PC-3 (cell line): ENCODE measurements at regions not wholly inside any gene's neighbourhood (a gene's known extent, or its start where the extent isn't known, plus 50 kb on each side); places are given as distances from the start of the nearest gene placed in this dataset.
A peak's percentile ranks its signal among the peaks of the same experiment; 100 is the strongest.

Experiments used
- ATAC-seq: fragments of 200-7000 bp; cut with Tn5 transposase; 2 replicates; pipeline ENCODE4 v1.9.1; 2020; ENCODE audit warnings: mild to moderate bottlenecking, moderate library complexity
- BruUV-seq: library from RNA; stranded (reverse); fragments of 400-500 nt; replicated peaks from 2 replicates; lab custom pipeline; 2021; lab: Mats Ljungman, UMichigan
- CTCF ChIA-PET: fragments of 300-600 bp; sonication (Branson Sonifier 250); formaldehyde crosslinking; loops from one replicate; lab custom pipeline; 2022; ENCODE audit warnings: antibody characterized with exemption; lab: Charles Lee
- POLR2A ChIA-PET: fragments of 300-600 bp; sonication (Branson Sonifier 250); formaldehyde crosslinking; loops from one replicate; lab custom pipeline; 2022; ENCODE audit warnings: antibody characterized with exemption; ENCODE audit not compliant: unreplicated experiment; lab: Charles Lee
- DNase-seq: peaks from one replicate; pipeline ENCODE4 v3.0.0-alpha.2; 2015
- H2AFZ ChIP-seq: fragments of 300-600 bp; sonication (generic); 2 replicates; pipeline ENCODE4 v1.6.0; 2016; ENCODE audit warnings: antibody characterized with exemption, low read length
- H3F3A ChIP-seq: fragments of 300-600 bp; sonication (generic); one replicate; pipeline ENCODE4 v1.6.0; 2017; ENCODE audit warnings: antibody characterized with exemption, low read length, control low read depth, mild to moderate bottlenecking; ENCODE audit not compliant: unreplicated experiment
- H3K27ac ChIP-seq: fragments of 300-600 bp; sonication (generic); 2 replicates; pipeline ENCODE4 v1.5.1; 2016; ENCODE audit warnings: mild to moderate bottlenecking, low read length
- H3K27me3 ChIP-seq: fragments of 300-600 bp; sonication (generic); 2 replicates; pipeline ENCODE4 v1.6.1; 2016; ENCODE audit warnings: low read length, mixed read lengths
- H3K36me3 ChIP-seq: fragments of 300-600 bp; sonication (generic); 2 replicates; pipeline ENCODE4 v1.6.1; 2016; ENCODE audit warnings: low read depth, mixed run types, low read length, mixed read lengths
- H3K4me1 ChIP-seq: fragments of 300-600 bp; sonication (generic); 2 replicates; pipeline ENCODE4 v1.5.1; 2016; ENCODE audit warnings: low read length; ENCODE audit not compliant: insufficient read depth
- H3K4me2 ChIP-seq: fragments of 300-600 bp; sonication (generic); 2 replicates; pipeline ENCODE4 v1.6.0; 2016; ENCODE audit warnings: low read length
- H3K4me3 ChIP-seq: fragments of 300-600 bp; sonication (generic); 2 replicates; pipeline ENCODE4 v1.5.1; 2016; ENCODE audit warnings: mild to moderate bottlenecking, low read length, mixed read lengths
- H3K79me2 ChIP-seq: fragments of 300-600 bp; sonication (generic); 2 replicates; pipeline ENCODE4 v1.6.1; 2017; ENCODE audit warnings: low read length, mixed read lengths
- H3K9ac ChIP-seq: fragments of 300-600 bp; sonication (generic); 2 replicates; pipeline ENCODE4 v1.6.0; 2016; ENCODE audit warnings: mild to moderate bottlenecking, low read length
- H3K9me2 ChIP-seq: fragments of 300-600 bp; sonication (generic); replicated peaks from 2 replicates; pipeline ENCODE4 v1.6.1; 2016; ENCODE audit warnings: mixed run types, low read length, mixed read lengths
- H3K9me3 ChIP-seq: fragments of 300-600 bp; sonication (generic); 2 replicates; pipeline ENCODE4 v1.6.1; 2016; ENCODE audit warnings: low read length, mixed read lengths
- H4K20me1 ChIP-seq: fragments of 300-600 bp; sonication (generic); 2 replicates; pipeline ENCODE4 v1.6.1; 2016; ENCODE audit warnings: low read length, mixed read lengths
- CTCF ChIP-seq: fragments of 300-600 bp; sonication (generic); conservative IDR thresholded peaks from 2 replicates; pipeline ENCODE4 v1.5.1; 2017; ENCODE audit warnings: antibody characterized with exemption, low read depth, mild to moderate bottlenecking, low read length
- EZH2 ChIP-seq: fragments of 300-600 bp; sonication (generic); IDR thresholded peaks from one replicate; pipeline ENCODE4 v1.6.1; 2017; ENCODE audit warnings: antibody characterized with exemption, mild to moderate bottlenecking, low read length; ENCODE audit not compliant: unreplicated experiment
- EZH2phosphoT487 ChIP-seq: fragments of 300-600 bp; sonication (generic); IDR thresholded peaks from 2 replicates; pipeline ENCODE4 v1.6.1; 2018; ENCODE audit warnings: mild to moderate bottlenecking, antibody characterized with exemption, low read length, borderline replicate concordance
- intact Hi-C: fragments of 100-400 bp; cut with micrococcal nuclease; formaldehyde crosslinking; loops from 2 replicates; pipeline ENCODE4 v1.9.0; 2023

GRCh38 chr21:28688381-28688780 lies 304.3 kb downstream of the LTN1 start:
- ATAC-seq (peak; percentile 80), DNase-seq (peak; percentile 84)
- POLR2A ChIA-PET = interaction anchor here (0.5 to 0.6 kb wide), 2 partner anchors 52 to 53 kb away, joined by 3 read pairs; no protein-coding TSS in a partner anchor
- BruUV-seq = no TSS peak
- no peaks in the 10 kb centered on the region for H4K20me1 ChIP-seq
- H3K4me1 ChIP-seq = peaks cover 31% of the 10 kb centered on the region
- no peaks in the 10 kb centered on the region for H3K9me3 ChIP-seq
- H3K9ac ChIP-seq = peak overlapping the region; percentile 69
- no peak overlapping the region for H2AFZ ChIP-seq
- H3K36me3 ChIP-seq = no peaks in the 10 kb centered on the region
- TF ChIP-seq EZH2phosphoT487 (no peak), CTCF (no peak), EZH2 (no peak)
- H3K27me3 ChIP-seq = no peaks in the 10 kb centered on the region
- peaks cover 10% of the 10 kb centered on the region for H3F3A ChIP-seq
- no peaks in the 10 kb centered on the region for H3K79me2 ChIP-seq
- no peaks in the 10 kb centered on the region for H3K9me2 ChIP-seq
- peak overlapping the region; percentile 95 for H3K27ac ChIP-seq
- intact Hi-C loops = no loop called here
- CTCF ChIA-PET = interaction anchor here (0.7 kb wide), 1 partner anchor 30 kb away, joined by 3 read pairs; no protein-coding TSS in a partner anchor
- H3K4me3 ChIP-seq = no peak overlapping the region
- H3K4me2 ChIP-seq = peak overlapping the region; percentile 43

DNA sequence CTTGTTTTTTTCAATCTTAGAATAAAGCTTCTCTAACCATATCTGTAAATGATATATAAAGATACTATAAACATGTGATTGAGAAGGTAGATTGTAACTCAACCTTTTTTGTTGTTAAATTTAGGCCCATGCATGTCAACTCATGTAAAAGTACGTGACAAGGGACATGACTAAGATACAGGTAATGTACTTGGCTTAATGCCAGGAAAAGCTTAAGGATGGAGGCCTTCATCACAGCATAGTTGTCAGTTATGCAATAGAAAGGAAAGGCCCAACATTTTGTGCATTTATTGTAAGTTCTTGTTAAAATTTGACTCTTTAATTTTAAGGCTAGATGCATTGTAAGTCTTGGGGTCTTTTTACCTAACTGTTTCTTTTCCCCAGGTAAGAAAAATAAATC lies 305.1 kb downstream of the LTN1 start:
- H3K27ac ChIP-seq = peak overlapping the region; percentile 95
- H3K4me2 ChIP-seq = peak overlapping the region; percentile 43

More for the DNA sequence above, 305.1 kb downstream of the LTN1 start:
- DNase-seq (peak; percentile 95), ATAC-seq (peak; percentile 30)
- intact Hi-C loops = no loop called here
- Histone ChIP-seq H3K9me3 (no peaks in the 10 kb centered on the region), H2AFZ (no peak overlapping the region), H3K36me3 (no peaks in the 10 kb centered on the region), H3F3A (peaks cover 10% of the 10 kb centered on the region), H3K4me3 (no peak overlapping the region), H3K9me2 (no peaks in the 10 kb centered on the region), H3K4me1 (peaks cover 31% of the 10 kb centered on the region), H3K79me2 (no peaks in the 10 kb centered on the region), H3K9ac (peak overlapping the region; percentile 69), H3K27me3 (no peaks in the 10 kb centered on the region), H4K20me1 (no peaks in the 10 kb centered on the region)
- TF ChIP-seq CTCF = no peak
- no TSS peak for BruUV-seq
- POLR2A ChIA-PET = no interaction called here
- CTCF ChIA-PET = interaction anchor here (0.7 kb wide), 1 partner anchor 29 kb away, joined by 3 read pairs; no protein-coding TSS in a partner anchor
